ENCODE measurements at regions not wholly inside any gene's neighbourhood (a gene's known extent, or its start where the extent isn't known, plus 50 kb on each side); places are given as distances from the start of the nearest gene placed in this dataset.

DNA sequence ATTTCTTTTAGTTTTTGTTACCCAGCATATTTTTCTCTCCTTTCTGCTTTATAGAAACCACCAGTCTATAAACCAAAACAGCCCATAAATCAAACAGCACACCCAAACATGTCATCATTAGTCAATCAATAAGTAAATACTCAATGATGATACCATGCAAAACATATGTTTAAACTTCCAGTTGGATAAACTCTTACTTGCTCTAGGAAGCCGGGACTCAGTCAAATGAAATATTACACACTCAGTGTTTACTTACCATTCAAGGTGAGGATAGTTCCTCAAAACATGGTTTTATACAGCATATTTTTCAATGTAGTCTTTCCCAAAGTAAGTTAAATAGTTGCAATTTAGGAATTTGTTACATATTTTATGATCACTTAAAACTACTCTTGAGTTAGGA is 343.6 kb upstream of the NXPH2 start:
- no peak for DNase-seq

DNA sequence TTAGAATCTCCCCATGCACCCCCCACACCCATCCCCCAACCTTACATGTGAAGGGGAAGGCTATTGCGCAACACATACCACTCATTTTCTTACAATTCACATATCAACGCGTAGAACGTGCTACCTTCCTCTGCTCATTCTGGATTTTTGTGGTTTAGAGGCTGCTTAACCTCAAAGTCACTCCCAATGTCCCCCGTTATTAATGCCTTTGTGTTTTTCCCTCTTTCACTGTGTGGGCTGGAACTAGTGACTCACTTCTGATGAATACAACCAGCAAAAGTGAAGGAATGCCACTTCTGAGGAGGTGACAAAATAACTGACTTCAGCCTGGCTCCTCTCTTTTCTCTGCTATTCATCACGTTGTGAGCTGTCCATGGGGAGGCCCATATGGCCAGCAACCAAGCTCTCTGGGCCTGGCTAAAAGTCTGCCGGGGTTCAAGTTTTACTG is 342.5 kb upstream of the NXPH2 start:
- DNase-seq, result no peak

DNA sequence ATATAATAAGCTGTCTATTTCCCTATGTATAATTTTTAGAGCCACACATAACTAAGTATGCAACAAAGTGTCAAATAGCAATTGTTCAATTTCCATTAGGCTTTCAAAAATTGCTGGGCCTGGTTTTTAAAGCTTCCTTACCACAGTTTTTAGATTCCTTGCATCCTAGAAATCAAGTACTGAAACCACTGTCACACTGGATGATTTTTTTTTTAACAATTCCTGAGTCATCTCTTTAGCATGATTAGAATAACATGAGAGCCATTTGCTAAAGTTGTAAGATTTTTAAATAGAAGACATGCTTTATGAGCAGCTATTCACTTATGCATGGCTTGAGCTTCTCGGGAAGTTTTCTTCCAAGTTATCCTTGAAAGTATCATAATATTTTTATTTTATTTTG is 319.5 kb upstream of the NXPH2 start:
- DNase-seq, result no peak

DNA sequence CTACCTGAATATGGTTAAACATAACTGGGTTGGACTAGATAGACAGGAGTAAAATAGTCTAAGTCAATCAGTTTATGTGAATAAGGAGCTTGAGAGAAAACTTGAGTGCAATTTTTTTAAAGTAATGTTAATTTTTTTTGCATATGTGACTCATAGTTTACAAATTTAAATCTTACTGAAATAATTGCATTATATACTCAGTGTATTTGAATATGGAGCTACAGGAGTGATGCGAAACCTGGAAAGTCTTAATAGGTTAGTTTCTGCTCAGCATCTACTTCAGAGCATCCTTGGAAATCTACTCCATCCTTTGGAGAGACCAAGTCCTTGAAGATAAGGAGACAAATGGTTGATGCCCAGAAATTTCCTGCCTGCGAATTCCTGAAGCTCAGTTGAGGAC is 318.8 kb upstream of the NXPH2 start:
- no peak for DNase-seq

DNA sequence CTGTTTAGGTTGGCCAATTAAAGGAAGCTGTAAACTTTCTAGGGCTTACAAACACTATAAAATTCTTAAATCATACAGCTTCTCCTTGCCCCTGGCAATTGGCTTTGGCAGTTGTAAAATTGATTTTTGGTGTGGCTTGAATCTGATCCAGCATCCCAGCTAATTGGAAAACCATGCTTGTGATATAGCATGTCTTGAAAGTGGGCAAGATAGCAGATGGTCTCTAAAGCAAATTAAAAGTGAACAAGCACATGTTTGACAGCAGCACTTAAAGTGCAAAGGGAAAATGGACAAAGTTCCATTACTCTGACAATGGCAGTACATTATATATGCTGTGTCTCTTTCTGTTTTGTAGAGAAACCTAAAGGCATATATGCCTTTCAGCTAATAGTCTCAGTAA is 302.9 kb upstream of the NXPH2 start:
- DNase-seq, result no peak

DNA sequence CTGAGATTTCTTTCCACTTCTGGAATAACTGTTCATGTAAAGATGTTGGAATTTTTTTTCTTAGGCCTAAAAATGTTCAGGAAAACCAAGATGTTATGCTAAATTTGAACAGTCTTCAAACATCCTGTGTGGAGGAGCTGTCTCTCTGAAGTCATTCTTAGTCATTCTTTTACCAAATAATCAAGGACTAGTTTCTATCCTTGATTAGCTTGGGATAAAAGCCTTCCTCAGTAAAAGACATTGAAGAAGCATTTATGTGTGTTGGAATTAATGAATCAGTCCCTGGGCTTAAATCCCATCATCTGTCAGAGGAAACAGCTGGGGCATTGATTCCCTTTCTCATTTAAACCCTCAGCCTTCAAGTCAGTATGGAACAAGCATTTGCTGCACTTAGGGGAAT is 300.1 kb upstream of the NXPH2 start:
- no peak for DNase-seq

DNA sequence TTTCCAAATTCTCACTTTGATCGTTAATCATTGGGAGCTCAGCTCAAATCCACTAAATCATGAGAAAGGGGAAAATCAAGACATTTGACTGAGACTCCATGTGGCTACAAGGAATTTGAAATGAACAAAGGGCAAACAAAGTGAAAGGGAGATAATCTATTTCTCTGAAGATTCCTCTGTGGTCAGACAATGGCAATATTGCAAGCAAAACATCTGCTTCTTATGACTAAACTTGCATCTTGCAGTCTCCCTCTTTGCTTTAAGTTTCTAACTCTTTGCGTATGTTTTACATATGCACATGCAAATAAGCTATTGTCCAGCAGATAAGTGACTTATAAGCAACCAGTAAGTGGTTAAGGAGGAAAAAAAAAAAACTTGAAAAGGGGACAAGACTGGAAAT is 299.1 kb upstream of the NXPH2 start:
- DNase-seq, result no peak

DNA sequence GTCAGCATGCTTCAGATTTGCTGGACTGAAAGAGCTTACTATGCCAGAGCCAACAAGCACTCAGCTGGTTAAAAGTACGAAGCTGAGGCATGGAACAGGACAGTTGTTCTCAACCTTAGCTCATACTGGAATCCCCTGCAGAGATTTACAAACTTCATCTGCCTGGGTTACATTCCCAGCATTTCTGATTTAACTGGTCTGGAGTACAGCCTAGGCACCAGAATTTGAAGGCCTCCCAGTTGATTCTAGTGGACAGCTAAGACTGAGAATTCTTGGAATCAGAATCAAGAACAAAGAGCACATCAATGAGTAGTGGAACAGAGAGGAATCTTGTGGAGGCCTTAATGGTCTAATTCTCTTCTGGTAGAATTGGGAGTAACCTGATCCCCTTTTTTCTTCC is 298.2 kb upstream of the NXPH2 start:
- no peak for DNase-seq

DNA sequence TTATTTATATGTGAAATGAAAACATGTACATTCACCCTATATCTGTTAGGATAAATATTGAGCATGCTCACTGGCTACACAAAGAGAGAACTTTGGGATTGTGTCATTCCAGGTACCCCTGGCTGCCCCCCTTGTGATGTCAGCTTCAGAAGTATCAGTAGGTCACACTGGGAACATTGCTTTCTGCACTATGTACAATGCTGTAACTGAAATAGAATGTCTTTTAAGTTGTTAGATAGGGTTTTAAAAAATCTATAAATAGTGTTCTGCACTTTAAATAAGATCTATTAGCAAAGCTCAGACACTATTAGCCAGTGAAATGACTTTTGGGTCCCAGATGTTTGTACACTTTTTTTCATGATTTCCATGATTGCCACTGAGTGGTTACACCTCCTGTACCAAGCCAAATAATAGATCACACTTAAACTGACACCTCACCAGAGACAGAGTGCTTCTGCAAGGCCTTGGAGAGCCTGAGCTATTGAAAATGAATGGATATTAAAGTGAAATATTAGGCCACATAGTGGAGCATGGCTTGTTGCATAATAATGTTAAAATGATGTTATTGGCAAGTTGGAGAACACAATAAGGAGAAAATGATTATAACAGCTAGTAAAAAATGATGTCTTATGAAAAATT is 297.0 kb upstream of the NXPH2 start:
- DNase-seq, result no peak

DNA sequence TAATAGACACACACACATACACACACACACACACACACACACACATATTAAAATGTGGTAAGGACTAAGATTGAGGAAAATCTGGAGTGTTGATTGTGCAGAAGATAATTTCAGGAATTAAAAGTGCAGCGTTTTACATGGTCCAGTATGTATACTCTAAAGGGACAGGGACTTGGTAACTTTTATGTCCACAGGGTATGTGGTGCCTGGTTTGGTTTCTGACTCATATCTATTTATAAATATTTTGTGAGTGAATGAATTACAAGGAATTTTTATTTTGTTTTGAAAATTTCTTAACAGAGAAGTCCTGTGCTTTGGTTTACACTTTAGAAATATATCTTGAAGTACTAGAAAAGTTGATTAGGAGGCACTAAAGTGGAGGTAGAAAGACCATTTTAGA is 287.7 kb upstream of the NXPH2 start:
- DNase-seq, result no peak

DNA sequence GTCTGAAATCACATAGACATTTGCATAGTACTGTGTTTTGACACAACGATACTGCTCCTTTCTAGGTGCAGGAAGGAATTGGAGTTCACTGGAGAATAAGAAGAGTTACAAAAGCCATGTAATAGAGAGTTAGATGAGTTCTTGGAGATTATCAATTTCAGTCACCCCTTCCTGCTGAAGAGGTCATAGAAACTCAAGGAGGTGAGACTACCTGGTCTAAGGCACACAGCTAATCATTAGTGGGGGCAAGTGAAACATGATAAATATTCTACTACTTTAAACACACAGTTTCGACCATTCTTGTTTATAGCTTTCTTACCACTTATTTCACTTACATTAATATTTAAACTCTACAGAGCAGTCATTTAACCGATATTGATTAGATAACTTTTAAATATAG is 286.9 kb upstream of the NXPH2 start:
- DNase-seq, result no peak

DNA sequence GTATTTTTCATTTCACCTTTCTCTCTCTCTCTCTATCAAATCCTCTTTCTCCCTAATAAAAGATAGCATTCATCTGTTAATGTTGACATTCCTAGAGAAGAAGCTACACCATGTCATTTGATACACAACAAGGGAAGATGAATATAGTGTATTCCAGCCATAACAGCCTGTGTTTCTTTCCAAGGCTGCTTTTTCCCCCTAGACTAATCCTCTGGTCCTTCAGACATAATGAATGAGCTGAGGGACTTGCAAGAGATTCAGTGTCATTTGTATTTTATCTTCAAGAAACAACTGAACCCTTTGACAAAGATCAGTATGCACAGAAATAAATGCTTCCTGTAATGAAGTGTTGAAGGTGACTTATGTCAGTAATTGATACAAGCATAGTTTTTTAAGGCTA is 284.0 kb upstream of the NXPH2 start:
- DNase-seq, result no peak

DNA sequence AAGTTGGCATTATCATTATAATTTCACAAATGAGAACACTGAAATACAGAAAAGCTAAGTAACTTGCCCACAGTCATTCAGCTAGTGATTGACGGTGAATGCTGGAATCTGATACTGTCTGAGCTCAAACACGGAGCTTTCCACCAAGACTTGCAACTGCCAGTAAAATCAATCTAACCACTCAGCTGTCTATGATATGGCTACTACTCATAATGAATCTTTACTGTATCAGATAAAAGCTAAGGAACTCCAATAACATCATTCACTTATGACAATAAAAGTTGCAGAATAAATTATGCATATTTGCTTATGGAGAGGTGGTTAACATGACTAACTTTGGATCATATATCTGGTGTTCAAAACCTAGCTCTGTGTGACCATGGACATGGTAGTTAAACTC is 279.4 kb upstream of the NXPH2 start:
- no peak for DNase-seq

DNA sequence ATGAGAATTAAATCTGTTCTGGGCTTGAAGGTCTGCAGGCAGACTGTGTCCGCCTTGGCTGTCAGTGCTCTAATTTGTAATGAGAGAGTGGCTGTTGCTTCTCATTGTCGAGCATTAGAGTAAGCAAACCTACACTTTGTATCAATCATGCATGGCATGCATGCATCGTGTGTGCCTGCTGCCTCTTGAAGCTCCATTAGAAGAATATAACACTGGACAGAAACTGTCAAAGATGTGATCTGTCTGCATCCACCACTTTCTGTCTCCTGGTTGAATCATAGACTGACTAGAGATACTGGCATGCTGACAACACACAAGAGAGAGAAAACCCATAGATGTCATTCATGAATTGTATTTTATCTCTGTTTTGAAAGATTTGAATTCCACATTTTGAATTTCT is 275.0 kb upstream of the NXPH2 start:
- no peak for DNase-seq

DNA sequence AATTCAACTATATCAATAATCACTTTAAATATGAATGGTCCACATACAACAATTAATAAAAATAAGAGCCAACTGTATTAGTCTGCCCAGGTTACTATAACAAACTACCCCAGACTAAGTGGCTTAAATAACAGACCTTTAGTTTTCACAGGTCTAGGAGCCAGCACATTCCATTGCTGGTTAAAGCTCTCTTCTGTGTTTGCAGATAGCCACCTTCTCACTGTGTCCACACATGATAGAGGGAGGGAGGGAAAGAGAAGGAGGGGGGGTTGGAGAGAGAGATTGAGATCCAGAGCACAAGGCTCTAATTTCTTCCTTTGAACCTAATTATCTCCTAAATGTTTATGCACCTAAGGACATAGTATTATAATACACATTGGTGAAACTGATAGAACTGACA is 267.8 kb upstream of the NXPH2 start:
- no peak for DNase-seq

DNA sequence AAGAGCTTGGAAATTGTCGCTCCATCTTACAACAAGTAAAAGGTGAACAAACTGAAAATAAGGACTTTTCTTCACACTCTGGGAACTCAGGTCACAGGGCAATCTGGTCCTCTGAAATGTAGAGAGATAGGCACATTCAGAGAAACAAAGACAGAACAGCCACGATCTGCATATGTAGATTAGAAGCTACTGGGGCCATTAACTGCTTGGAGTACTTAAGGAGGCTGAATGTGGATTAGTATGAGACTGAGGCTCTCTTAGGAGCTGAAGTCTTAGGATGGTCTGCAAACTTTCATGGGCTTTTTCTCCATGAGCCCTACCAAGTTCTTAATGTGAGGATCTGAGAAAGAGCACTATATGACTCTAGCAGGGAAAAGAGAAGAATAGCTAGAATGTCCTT is 265.3 kb upstream of the NXPH2 start:
- no peak for DNase-seq

DNA sequence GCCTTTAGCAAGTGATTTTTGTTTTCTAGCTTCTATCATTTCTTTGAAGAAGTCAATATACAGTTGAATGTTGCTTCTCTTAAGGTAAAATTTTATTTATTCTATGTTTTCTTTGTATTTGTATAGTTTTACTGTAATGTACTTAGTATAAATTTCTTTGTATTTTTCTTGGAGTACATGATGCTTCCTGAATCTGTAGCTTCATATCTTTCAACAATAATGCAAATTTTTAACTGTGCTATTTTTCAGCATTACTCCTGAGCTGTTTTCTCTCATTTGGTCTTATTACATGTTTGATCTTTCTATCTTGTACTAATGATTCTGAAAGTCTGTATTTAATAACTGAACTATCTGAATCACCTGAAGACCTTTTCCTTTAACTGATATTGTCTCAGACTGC is 253.9 kb upstream of the NXPH2 start:
- DNase-seq, result no peak

DNA sequence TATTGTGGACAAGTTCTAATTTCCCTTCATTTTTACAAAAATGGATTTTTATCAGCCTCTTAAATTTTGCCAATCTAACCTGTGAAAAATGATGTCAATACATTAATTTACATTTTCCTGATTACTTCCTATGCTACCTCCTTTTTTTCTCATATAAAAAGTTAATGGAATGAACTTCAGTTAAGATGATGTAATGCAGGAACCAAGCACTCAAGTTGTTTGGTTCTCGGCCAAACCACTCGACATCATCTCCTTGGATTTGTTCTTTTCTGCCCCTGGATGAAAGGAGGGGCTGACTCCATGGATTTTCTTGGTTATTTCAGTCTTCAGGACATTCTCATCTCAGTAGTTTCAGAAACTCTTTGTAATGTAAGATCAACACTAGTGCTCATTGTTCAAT is 253.1 kb upstream of the NXPH2 start:
- no peak for DNase-seq

DNA sequence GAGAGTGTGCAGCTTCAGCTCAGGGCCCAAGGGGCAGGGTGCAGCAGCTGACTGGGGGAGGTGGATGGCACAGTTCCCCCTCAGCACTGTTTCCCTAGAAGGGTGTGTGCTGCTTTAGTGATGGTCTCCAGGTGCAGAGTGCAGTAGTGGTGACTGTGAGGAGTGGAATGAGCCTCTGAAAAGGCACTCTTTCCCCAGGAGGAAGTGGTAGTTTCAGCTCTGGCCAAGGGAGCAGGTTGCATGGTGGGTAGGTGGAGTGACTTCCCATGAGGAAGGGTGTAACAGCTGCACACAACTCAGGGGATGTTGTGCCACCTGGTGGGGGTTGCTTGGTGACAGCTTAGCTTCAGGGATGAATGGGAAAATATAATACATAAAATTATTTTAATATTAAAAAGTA is 251.5 kb upstream of the NXPH2 start:
- no peak for DNase-seq

DNA sequence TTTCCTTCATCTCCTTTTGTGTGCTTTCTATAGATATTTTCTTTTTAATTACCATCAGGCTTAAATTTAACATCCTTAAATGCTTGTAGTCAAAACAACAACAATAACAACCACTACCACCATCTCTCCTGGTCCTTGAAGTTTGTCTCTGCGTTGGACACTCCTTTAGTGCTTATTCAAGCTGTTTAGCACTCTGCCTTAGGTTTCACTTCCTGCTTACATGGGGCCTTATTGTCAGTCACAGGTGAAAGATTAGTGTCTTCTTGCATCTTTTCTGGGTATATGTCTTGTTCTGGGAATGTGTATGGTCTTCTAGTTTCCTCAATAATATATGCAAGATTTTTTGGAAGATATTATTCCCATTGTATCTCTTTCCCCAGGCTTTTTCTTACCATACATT is 240.1 kb upstream of the NXPH2 start:
- DNase-seq, result no peak

DNA sequence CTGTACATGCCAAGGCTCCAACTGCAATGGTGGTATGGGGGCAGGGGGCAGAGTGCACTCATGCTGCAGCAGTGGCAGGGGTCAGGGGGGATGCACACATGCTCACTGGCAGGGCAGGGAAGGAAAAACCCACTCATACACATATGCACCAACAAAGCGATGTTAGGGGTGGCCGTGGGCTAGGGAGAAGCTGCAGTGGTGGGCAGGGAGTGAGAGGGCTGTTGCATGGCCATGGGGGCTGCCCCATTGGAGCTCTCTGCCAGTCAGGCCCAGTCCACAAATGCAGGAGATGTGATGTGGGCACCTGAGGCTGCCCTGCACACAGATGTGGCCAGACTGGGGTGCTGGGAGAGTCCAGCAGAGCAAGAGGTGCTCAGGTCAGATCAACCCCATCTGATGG is 238.1 kb upstream of the NXPH2 start:
- DNase-seq, result no peak

DNA sequence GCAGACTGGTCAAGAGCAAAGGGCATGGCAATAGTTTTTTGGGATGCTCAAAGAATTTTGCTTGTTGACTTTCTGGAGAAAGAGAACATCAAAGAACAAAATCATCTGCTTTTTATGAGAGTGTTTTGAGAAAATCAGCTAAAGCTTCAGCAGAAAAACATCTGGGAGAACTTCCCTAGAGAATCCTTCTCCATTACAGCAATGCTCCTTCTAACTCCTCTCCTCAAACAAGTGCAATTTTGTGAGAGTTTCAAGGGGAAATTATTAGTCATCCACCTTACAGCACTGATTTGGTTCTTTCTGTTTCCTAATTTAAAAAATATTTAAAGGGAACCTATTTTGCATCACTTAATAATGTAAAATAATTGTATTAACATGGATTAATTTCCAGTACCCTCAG is 226.9 kb upstream of the NXPH2 start:
- DNase-seq, result no peak

DNA sequence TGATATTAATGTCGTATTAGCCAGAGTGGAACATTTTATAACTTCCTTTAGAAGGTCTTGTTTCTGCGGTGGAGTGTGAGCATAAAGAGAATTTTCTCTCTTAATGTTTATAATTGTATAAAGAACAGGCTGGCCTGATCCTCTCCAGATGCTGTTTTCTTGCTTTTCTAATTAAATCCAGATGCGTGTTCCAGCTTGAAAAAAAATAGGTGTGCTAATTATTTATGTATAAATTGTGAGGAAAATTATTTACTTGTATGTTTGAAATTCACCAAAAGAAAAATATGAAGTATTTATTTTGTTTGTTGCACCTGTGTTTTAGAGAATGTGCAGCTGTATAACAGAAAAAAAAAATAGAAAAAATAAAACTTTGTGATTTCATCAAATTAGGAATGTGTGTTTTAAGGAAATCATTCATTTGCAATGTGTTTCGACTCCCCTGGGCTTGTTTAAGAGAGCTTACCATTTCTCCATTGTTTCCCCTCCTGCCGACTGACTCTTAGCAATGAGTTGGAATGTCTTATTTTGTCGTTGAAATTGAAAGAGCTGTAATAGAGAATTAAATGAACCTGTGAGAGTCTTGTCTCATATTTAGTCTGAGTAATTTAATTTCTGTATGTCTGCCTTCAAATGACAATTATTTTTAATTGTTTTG is 220.1 kb upstream of the NXPH2 start:
- no peak for DNase-seq

DNA sequence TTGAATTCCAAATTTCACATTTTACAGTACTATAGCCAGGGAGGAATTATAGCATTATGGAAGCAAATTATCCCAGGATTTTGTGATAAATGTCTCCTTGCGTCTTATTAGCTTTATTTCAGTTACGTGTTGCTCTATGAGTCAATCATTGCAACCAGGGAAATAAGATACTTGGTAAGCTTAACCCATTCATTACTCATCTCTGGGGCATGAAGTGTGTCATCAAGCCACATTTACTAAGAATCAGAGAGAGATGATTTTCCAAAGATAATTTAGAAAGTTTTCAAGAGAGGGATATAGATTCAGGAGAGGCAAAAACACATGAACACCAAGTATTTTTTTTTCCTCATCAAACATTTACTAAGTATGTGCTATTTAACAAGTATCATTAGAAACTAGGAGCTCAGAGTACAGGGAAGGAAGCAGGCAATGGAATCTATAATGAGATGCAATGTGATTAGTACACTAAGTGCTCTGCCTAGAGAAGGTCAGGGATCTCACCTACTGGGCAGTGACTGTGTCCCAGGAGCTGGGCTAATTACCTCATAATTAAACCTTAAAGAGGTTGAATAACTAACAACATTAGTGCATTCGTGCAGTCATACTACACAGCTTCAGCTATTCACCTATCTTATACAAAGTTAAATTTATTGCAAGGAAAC is 217.8 kb upstream of the NXPH2 start:
- no peak for DNase-seq

DNA sequence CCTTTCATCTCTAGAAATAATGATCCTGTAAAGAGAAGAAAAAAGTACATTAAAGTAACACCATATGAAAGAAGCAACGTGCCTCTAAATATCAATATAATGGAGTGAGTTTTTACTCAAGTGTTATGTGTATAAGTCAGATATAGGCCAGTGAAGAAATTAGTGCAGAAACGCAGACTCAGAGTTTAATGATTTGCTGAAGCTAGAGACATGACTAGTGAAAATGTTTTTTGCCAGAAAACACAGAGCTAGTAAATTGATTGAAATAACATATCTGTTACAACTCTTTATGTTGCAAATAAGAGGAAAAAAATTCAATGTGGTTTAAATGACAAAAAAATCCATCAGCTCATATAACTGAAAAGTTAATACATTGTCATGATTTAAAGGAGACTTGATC is 217.2 kb upstream of the NXPH2 start:
- no peak for DNase-seq

All from AML-193 (cell line).